ENCODE measurements at regions not wholly inside any gene's neighbourhood (a gene's known extent, or its start where the extent isn't known, plus 50 kb on each side); places are given as distances from the start of the nearest gene placed in this dataset.

DNA sequence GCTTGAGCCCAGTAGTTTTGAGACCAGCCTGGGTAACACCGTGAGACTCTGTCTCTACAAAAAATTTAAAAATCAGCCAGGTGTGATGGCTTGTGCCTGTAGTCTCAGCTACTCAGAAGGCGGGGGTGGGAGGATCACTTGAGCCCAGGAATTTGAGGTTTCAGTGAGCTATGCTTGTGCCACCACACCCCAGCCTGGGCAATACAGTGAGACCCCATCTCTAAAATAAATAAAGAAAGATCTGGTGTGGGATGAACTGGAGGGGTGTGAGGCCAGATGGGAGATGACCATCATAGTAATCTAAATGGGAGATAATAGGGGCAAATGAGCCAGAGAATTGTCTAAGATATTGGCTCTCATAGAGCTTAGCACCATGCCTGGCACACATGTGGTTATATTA is 60.1 kb upstream of the TRABD2B start:
- Histone ChIP-seq H3K9ac (ENCODE audit: low read depth in 1 of 2, low read length in 2 of 2) (no peak overlapping the region), H3K27ac (ENCODE audit: low read depth, low read length) (no peak overlapping the region), H3K4me3 (ENCODE audit: low read depth in 1 of 2, low read length in 2 of 2) (no peak overlapping the region), H3K36me3 (ENCODE audit: control insufficient read depth in 1 of 2, insufficient read depth in 2 of 2, low read length in 2 of 2) (no peaks in the 10 kb centered on the region), H3K4me1 (ENCODE audit: control insufficient read depth in 1 of 2, insufficient read depth in 2 of 2, low read length in 2 of 2) (peaks cover 15 to 38% of the 10 kb centered on the region in 2 donors), H3K9me3 (ENCODE audit: control insufficient read depth in 1 of 2, low read length in 2 of 2) (no peaks in the 10 kb centered on the region), H3K27me3 (ENCODE audit: control insufficient read depth in 1 of 2, insufficient read depth in 2 of 2, low read length in 2 of 2) (no peaks in the 10 kb centered on the region)

DNA sequence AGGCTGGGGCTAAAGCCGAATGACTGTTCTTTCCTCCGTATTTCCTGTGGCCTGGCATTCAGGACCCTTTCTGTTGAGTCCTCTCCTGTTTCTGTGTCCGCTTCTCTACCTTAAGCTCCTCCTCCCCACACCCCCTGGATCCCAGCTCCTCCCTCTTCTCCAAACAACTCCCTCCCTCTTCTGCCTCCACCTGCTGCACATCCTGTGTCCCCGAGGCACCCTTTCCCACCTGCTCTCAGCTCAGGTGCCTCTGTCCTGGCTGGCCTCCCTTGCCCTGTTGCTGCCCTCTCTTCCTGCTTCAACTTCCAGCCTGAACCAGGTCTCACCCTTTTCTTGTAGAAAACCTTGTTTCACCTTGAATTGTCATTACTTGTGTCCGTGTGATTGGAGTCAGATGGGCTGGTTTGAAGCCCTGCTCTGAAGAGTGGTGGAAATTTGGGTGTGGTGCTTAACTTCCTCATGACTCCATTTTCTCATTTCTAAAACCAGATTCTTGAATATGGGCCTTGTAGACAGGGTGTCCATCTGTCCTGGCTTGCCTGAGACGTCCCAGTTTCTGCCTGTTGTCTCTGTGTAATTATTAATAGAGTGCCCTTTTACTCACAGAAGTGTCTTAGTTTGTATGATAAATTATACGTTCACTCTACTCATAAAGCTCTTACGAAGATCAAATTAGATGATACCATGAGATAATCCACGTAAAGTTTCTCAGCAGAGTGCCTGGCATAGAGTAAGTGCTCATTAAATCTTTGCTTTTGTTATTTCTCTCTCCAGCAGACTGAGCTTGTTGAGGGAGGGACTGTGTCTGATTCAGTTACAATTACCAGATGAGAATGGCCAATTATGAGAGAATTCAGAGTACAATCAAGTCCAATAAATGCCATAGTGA is 58.9 kb upstream of the TRABD2B start:
- no peak overlapping the region for H3K9ac ChIP-seq (ENCODE audit: low read depth in 1 of 2, low read length in 2 of 2)
- H3K36me3 ChIP-seq (ENCODE audit: control insufficient read depth in 1 of 2, insufficient read depth in 2 of 2, low read length in 2 of 2) = no peaks in the 10 kb centered on the region
- H3K27ac ChIP-seq (ENCODE audit: low read depth, low read length) = no peak overlapping the region
- H3K4me1 ChIP-seq (ENCODE audit: control insufficient read depth in 1 of 2, insufficient read depth in 2 of 2, low read length in 2 of 2) = peaks cover 9 to 30% of the 10 kb centered on the region in 2 donors
- H3K4me3 ChIP-seq (ENCODE audit: low read depth in 1 of 2, low read length in 2 of 2) = no peak overlapping the region
- no peaks in the 10 kb centered on the region for H3K9me3 ChIP-seq (ENCODE audit: control insufficient read depth in 1 of 2, low read length in 2 of 2)
- no peaks in the 10 kb centered on the region for H3K27me3 ChIP-seq (ENCODE audit: control insufficient read depth in 1 of 2, insufficient read depth in 2 of 2, low read length in 2 of 2)

DNA sequence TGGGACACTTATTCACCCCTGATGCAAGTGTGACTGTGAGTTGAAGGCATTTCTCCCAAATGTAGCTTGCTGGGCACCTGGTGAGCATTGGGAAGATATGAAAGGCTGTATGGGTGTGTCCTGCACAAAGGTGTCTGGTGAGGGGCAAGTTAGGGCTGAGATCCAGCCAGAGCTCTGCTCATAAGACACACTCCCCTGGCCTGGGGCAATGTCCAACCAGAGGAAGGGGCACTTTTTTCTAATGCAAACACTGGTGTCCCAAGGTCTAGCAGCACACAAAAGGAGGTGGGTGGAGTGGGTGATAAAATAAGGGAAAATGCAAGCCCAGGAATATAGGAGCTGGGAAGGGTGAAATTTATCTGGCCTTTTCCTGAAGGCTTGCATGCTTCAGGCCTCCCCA is 57.0 kb upstream of the TRABD2B start:
- Histone ChIP-seq H3K36me3 (ENCODE audit: control insufficient read depth in 1 of 2, insufficient read depth in 2 of 2, low read length in 2 of 2) (no peaks in the 10 kb centered on the region), H3K4me3 (ENCODE audit: low read depth in 1 of 2, low read length in 2 of 2) (no peak overlapping the region)

DNA sequence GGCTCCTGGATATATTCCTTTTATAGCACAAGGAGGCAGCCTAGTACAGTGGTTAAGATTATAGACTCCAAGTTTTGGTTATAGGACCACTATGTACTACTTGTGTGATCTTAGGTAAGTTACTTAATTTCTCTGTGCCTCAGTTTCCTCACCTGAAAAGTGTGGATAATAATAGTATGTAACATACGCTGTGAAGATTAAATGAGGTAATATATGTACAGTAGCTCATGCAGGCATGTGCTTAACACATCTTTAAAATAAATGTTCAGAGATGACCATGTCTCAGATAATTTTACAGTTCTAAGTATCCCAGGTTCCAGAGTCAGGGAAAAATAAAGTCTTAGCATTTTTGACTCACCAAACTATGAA is 55.7 kb upstream of the TRABD2B start:
- H3K9ac ChIP-seq (ENCODE audit: low read depth in 1 of 2, low read length in 2 of 2) = no peak overlapping the region
- peaks cover 9 to 30% of the 10 kb centered on the region in 2 donors for H3K4me1 ChIP-seq (ENCODE audit: control insufficient read depth in 1 of 2, insufficient read depth in 2 of 2, low read length in 2 of 2)
- H3K27ac ChIP-seq (ENCODE audit: low read depth, low read length) = no peak overlapping the region
- no peaks in the 10 kb centered on the region for H3K9me3 ChIP-seq (ENCODE audit: control insufficient read depth in 1 of 2, low read length in 2 of 2)
- no peaks in the 10 kb centered on the region for H3K27me3 ChIP-seq (ENCODE audit: control insufficient read depth in 1 of 2, insufficient read depth in 2 of 2, low read length in 2 of 2)
- no peaks in the 10 kb centered on the region for H3K36me3 ChIP-seq (ENCODE audit: control insufficient read depth in 1 of 2, insufficient read depth in 2 of 2, low read length in 2 of 2)
- no peak overlapping the region for H3K4me3 ChIP-seq (ENCODE audit: low read depth in 1 of 2, low read length in 2 of 2)

More for the DNA sequence above, 57.0 kb upstream of the TRABD2B start:
- H3K9me3 ChIP-seq (ENCODE audit: control insufficient read depth in 1 of 2, low read length in 2 of 2) = no peaks in the 10 kb centered on the region
- H3K27me3 ChIP-seq (ENCODE audit: control insufficient read depth in 1 of 2, insufficient read depth in 2 of 2, low read length in 2 of 2) = no peaks in the 10 kb centered on the region
- H3K4me1 ChIP-seq (ENCODE audit: control insufficient read depth in 1 of 2, insufficient read depth in 2 of 2, low read length in 2 of 2) = peaks cover 9 to 30% of the 10 kb centered on the region in 2 donors
- H3K27ac ChIP-seq (ENCODE audit: low read depth, low read length) = no peak overlapping the region
- no peak overlapping the region for H3K9ac ChIP-seq (ENCODE audit: low read depth in 1 of 2, low read length in 2 of 2)

DNA sequence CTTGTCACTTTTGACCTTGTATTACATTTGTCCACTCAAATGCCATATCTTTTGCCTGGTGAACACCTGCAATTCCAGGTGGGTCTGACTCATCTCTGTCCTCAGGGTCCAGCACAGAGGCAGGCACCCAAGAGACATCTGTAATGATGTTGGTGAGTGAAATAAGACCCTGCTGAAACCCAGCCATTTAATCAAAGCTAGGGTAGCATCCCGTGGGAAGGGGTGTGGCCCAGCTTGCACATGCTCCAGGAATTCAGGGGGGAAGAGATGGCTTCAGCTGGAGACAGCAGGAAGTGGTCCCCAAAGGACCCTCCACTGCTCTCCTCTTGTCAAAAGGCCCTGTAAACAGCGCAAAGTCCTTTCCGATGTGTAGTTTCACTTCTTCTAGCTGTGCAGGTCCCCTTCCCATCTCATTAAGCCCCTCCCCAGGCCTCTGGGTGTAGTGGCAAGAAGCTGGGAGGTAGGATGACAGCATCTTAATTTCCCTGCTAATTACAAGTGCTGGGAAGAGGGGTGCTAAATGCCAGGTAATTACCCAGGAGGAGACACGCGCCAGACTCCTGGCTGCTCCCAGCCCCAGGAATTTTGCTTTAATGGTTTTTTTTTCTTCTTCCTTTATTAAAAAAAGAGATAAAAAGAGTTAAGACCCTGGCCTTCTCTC is 54.4 kb upstream of the TRABD2B start:
- Histone ChIP-seq H3K4me1 (ENCODE audit: control insufficient read depth in 1 of 2, insufficient read depth in 2 of 2, low read length in 2 of 2) (peaks cover 9 to 30% of the 10 kb centered on the region in 2 donors), H3K9me3 (ENCODE audit: control insufficient read depth in 1 of 2, low read length in 2 of 2) (no peaks in the 10 kb centered on the region), H3K4me3 (ENCODE audit: low read depth in 1 of 2, low read length in 2 of 2) (no peak overlapping the region), H3K9ac (ENCODE audit: low read depth in 1 of 2, low read length in 2 of 2) (no peak overlapping the region), H3K27me3 (ENCODE audit: control insufficient read depth in 1 of 2, insufficient read depth in 2 of 2, low read length in 2 of 2) (no peaks in the 10 kb centered on the region), H3K27ac (ENCODE audit: low read depth, low read length) (no peak overlapping the region), H3K36me3 (ENCODE audit: control insufficient read depth in 1 of 2, insufficient read depth in 2 of 2, low read length in 2 of 2) (no peaks in the 10 kb centered on the region)

DNA sequence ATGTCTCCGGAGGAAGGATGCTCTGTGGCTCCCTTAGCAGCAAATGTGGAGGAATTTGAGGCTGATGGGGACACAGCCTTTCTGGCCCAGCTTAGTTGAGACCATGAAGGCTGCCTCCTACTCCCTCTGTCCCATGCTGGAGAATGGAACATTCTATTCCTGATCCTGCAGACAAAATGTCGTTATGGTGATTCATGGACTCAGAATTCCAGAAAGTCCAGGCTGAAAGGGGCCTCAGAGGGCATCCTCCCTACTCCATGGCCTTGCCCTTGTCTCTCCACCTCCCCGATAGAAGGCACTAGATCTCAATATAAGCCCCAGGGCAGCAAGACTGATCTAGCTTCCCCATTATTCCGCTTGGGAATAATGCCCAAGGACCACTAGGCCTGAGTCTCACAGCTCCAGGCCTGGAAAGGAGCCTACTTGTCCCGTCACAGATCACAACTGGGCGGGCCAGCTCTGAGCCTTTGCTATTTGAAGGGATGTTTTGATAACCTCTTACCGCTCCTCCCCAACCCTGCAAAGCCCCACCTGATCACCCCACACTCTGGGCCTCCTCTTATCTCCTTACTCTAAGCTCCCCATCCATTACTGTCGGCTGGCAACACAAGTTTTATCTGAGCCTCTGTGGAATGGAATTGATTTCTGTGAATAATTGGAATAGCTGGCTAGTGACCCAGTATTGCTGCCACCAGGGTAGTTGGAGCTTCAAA is 52.8 kb upstream of the TRABD2B start:
- Histone ChIP-seq H3K4me3 (ENCODE audit: low read depth in 1 of 2, low read length in 2 of 2) (no peak overlapping the region), H3K9me3 (ENCODE audit: control insufficient read depth in 1 of 2, low read length in 2 of 2) (no peaks in the 10 kb centered on the region), H3K27me3 (ENCODE audit: control insufficient read depth in 1 of 2, insufficient read depth in 2 of 2, low read length in 2 of 2) (no peaks in the 10 kb centered on the region), H3K9ac (ENCODE audit: low read depth in 1 of 2, low read length in 2 of 2) (no peak overlapping the region), H3K36me3 (ENCODE audit: control insufficient read depth in 1 of 2, insufficient read depth in 2 of 2, low read length in 2 of 2) (no peaks in the 10 kb centered on the region), H3K27ac (ENCODE audit: low read depth, low read length) (no peak overlapping the region), H3K4me1 (ENCODE audit: control insufficient read depth in 1 of 2, insufficient read depth in 2 of 2, low read length in 2 of 2) (peaks cover 5 to 26% of the 10 kb centered on the region in 2 donors)

DNA sequence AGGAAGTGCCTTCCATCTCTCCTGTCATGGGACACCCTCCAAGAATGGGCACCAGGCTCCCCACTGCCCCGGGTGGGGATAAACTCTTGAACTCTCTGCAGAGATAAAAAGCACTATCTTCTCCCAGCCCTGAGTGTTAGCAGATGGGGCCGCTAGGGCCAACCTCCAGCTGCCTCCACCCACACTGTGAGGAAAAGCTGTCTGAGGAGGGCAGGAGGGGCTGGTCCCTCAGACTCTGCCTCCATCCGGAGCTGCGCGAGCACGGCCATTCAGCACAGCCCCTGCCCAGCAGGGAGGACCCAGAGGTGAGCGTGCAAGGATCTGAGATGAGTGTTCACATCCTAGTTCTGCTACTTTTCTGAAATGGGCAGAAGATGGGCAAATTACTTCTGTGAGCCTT is 51.8 kb upstream of the TRABD2B start:
- H3K9ac ChIP-seq (ENCODE audit: low read depth in 1 of 2, low read length in 2 of 2) = no peak overlapping the region
- peaks cover 5 to 17% of the 10 kb centered on the region in 2 donors for H3K4me1 ChIP-seq (ENCODE audit: control insufficient read depth in 1 of 2, insufficient read depth in 2 of 2, low read length in 2 of 2)
- H3K27ac ChIP-seq (ENCODE audit: low read depth, low read length) = no peak overlapping the region
- H3K27me3 ChIP-seq (ENCODE audit: control insufficient read depth in 1 of 2, insufficient read depth in 2 of 2, low read length in 2 of 2) = no peaks in the 10 kb centered on the region
- H3K4me3 ChIP-seq (ENCODE audit: low read depth in 1 of 2, low read length in 2 of 2) = no peak overlapping the region
- no peaks in the 10 kb centered on the region for H3K36me3 ChIP-seq (ENCODE audit: control insufficient read depth in 1 of 2, insufficient read depth in 2 of 2, low read length in 2 of 2)
- no peaks in the 10 kb centered on the region for H3K9me3 ChIP-seq (ENCODE audit: control insufficient read depth in 1 of 2, low read length in 2 of 2)

DNA sequence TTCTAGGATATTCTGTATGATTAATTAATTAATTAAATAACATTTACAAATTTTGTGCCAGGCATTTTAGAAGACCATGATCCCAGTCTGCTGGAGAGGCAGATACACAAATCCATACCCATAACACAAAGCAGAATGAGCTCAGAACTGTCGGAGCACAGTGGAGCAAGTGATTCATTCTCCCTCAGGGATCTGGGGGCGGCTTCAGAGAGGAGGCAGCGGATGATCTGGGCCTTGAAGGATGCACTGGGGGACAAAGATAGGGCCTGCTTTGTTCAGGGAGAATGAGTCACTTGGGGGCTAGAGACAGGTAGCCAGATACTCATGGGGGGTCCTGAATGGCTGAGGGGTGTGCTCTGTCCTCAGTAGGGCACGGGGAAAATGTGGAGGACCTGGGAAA is 50.9 kb upstream of the TRABD2B start:
- Histone ChIP-seq H3K36me3 (ENCODE audit: control insufficient read depth in 1 of 2, insufficient read depth in 2 of 2, low read length in 2 of 2) (no peaks in the 10 kb centered on the region), H3K4me3 (ENCODE audit: low read depth in 1 of 2, low read length in 2 of 2) (no peak overlapping the region), H3K4me1 (ENCODE audit: control insufficient read depth in 1 of 2, insufficient read depth in 2 of 2, low read length in 2 of 2) (peaks cover 5 to 20% of the 10 kb centered on the region in 2 donors), H3K27ac (ENCODE audit: low read depth, low read length) (no peak overlapping the region), H3K9ac (ENCODE audit: low read depth in 1 of 2, low read length in 2 of 2) (no peak overlapping the region), H3K9me3 (ENCODE audit: control insufficient read depth in 1 of 2, low read length in 2 of 2) (no peaks in the 10 kb centered on the region), H3K27me3 (ENCODE audit: control insufficient read depth in 1 of 2, insufficient read depth in 2 of 2, low read length in 2 of 2) (no peaks in the 10 kb centered on the region)

DNA sequence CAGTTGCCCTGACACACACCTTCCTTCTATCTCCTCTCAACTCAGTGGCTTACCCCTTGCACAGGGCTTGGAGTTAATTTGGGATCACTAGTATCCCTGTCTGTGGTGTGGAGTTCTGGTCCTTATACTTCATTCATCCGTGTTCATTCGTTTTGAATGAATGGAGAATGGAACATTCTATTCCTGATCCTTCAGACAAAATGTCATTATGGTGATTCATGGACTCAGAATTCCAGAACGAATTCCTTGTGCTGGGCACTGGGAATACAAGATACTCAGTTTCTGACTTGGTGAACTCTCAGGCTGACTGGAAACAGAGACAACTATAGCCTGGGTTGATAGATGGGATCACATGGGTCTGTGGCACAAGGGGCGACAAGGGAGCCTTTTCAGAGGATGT is 49.9 kb upstream of the TRABD2B start:
- H3K9me3 ChIP-seq (ENCODE audit: control insufficient read depth in 1 of 2, low read length in 2 of 2) = no peaks in the 10 kb centered on the region
- no peak overlapping the region for H3K9ac ChIP-seq (ENCODE audit: low read depth in 1 of 2, low read length in 2 of 2)
- H3K27ac ChIP-seq (ENCODE audit: low read depth, low read length) = no peak overlapping the region

More for the DNA sequence above, 49.9 kb upstream of the TRABD2B start:
- H3K4me1 ChIP-seq (ENCODE audit: control insufficient read depth in 1 of 2, insufficient read depth in 2 of 2, low read length in 2 of 2) = peaks cover 0 to 16% of the 10 kb centered on the region in 2 donors
- no peaks in the 10 kb centered on the region for H3K36me3 ChIP-seq (ENCODE audit: control insufficient read depth in 1 of 2, insufficient read depth in 2 of 2, low read length in 2 of 2)
- no peak overlapping the region for H3K4me3 ChIP-seq (ENCODE audit: low read depth in 1 of 2, low read length in 2 of 2)
- H3K27me3 ChIP-seq (ENCODE audit: control insufficient read depth in 1 of 2, insufficient read depth in 2 of 2, low read length in 2 of 2) = no peaks in the 10 kb centered on the region

All from duodenal mucosa (tissue), 2 donors.